ENCODE measurements at regions not wholly inside any gene's neighbourhood (a gene's known extent, or its start where the extent isn't known, plus 50 kb on each side); places are given as distances from the start of the nearest gene placed in this dataset.

DNA sequence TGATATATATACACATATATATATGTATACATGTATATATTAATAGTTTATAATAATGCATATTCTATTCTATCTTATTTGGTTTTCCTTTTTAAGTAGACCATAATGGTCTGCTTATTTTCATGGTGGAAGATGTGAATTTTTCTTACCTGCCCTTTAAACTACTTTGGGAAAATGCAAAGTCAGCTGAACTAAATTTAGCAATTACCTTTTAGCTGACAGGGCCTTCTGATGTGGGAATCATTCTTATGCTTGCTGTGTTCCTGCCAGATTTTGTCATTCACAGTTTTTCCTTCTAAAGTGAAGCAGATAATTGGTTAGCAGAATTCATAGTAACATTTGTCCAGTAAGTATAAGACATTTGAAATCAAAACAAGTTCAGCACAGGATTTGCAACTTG, 63.2 kb upstream of the SAMSN1 start:
- DNase-seq: no peak
- intact Hi-C loops (cut with DNase I; ENCODE audit: low total_unique reads): no loop called here
- Histone ChIP-seq H3K27me3 (no peaks in the 10 kb centered on the region), H3K4me3 (no peak overlapping the region), H3K4me1 (no peaks in the 10 kb centered on the region), H3K9me3 (no peaks in the 10 kb centered on the region), H3K36me3 (no peaks in the 10 kb centered on the region), H3K27ac (no peak overlapping the region)
- TF ChIP-seq EP300 (IDR thresholded peaks at IDR 0.05) (no peak), POLR2A (IDR thresholded peaks at IDR 0.05) (no peak), POLR2AphosphoS5 (IDR thresholded peaks at IDR 0.05) (no peak)
- TF ChIP-seq, protein P1, sequence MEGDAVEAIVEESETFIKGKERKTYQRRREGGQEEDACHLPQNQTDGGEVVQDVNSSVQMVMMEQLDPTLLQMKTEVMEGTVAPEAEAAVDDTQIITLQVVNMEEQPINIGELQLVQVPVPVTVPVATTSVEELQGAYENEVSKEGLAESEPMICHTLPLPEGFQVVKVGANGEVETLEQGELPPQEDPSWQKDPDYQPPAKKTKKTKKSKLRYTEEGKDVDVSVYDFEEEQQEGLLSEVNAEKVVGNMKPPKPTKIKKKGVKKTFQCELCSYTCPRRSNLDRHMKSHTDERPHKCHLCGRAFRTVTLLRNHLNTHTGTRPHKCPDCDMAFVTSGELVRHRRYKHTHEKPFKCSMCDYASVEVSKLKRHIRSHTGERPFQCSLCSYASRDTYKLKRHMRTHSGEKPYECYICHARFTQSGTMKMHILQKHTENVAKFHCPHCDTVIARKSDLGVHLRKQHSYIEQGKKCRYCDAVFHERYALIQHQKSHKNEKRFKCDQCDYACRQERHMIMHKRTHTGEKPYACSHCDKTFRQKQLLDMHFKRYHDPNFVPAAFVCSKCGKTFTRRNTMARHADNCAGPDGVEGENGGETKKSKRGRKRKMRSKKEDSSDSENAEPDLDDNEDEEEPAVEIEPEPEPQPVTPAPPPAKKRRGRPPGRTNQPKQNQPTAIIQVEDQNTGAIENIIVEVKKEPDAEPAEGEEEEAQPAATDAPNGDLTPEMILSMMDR (IDR thresholded peaks at IDR 0.05): no peak

DNA sequence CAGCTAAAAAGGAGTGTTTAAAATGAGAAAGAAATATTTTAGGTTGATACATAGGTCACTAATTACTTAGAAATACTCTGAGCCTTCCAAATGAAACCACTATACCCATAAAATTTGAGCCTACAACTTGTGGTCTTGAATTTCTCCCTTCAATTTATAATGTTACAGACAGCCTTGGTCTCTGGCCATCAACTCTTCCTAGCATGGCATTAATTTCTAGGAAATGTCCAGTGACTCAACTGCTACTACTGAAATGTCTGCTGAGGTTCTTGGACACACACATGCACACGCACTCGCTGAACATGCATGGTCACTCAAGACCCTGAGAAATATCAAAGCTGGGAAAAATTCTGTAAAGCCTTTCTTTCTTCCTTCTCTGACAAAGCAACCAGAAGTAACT, 61.1 kb upstream of the SAMSN1 start:
- no peaks in the 10 kb centered on the region for H3K9me3 ChIP-seq
- no peaks in the 10 kb centered on the region for H3K36me3 ChIP-seq
- DNase-seq: no peak
- intact Hi-C loops (cut with DNase I; ENCODE audit: low total_unique reads): no loop called here
- peaks cover 0 to 15% (median 5%) of the 10 kb centered on the region in 4 donors for H3K4me1 ChIP-seq
- TF ChIP-seq EP300 (IDR thresholded peaks at IDR 0.05) (no peak), POLR2AphosphoS5 (IDR thresholded peaks at IDR 0.05) (no peak)
- no peak overlapping the region for H3K27ac ChIP-seq
- H3K27me3 ChIP-seq: no peaks in the 10 kb centered on the region
- WGBS, 5 donors: 87 to 98% (median 95%) methylated on average over 2 of the region's 2 CpGs
- no peak overlapping the region for H3K4me3 ChIP-seq

DNA sequence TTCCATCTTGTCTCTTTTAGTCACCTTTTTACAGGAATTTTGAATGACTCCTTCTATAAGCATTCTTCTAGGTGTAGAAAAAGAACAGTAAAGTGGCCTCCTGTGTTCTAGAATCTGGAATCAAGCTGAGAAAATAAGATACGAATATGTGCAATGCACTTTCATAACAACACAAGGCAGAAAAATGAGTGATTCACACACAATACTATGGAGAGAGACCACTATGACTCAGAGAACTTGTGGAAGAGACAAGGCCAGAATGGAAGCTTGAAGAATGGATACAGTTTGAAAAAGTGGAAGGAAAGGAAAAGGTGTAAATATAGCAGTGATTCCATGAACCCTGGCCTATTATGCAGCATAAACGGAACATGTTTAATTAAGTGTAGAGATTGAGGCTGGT, 57.1 kb upstream of the SAMSN1 start:
- WGBS, 5 donors: 49 to 69% (median 56%) methylated on average over 2 of the region's 2 CpGs

DNA sequence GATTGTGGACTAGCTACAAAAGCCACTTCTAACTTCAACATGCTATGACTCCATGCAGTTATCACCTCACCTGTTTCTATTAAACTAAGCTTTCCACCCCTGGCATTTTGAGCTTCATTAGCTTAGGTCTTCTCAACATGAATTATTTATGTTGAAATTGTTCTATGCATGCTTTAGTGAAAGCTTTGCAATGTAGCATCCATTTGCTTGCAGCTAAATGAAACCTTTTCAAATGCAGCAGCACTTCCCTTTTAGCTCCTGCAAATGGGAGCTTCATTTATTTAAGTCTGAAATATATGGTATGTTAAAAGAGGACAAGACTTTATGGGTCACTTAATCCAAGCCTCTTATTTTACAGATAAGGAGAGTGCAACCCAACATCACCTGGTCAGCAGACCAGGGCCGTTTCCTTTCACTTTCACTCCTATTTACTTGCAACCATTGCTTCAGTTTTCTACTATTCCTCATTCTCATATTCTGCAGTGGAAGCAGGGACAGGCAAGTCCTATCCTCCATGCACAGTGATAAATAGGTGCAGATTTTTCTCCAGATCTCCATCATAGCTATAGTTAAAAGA, 56.4 kb upstream of the SAMSN1 start:
- 16 to 26% (median 17%) methylated on average over 1 of the region's 1 CpG for WGBS, 5 donors
- Histone ChIP-seq H3K9me3 (no peaks in the 10 kb centered on the region), H3K36me3 (no peaks in the 10 kb centered on the region), H3K27me3 (no peaks in the 10 kb centered on the region), H3K27ac (no peak overlapping the region), H3K4me3 (peak overlapping the region in 2 of 4 donors; percentile 5 to 14), H3K4me1 (peaks cover 0 to 25% (median 7%) of the 10 kb centered on the region in 4 donors)
- intact Hi-C loops (cut with DNase I; ENCODE audit: low total_unique reads): no loop called here
- DNase-seq: no peak
- TF ChIP-seq, protein P1 (IDR thresholded peaks at IDR 0.05): no peak
- TF ChIP-seq POLR2AphosphoS5 (IDR thresholded peaks at IDR 0.05): no peak
- no peak for TF ChIP-seq EP300 (IDR thresholded peaks at IDR 0.05)
- no peak for TF ChIP-seq POLR2A (IDR thresholded peaks at IDR 0.05)

More for the DNA sequence above, 57.1 kb upstream of the SAMSN1 start:
- TF ChIP-seq, protein P1 (IDR thresholded peaks at IDR 0.05): no peak
- no peak for TF ChIP-seq POLR2AphosphoS5 (IDR thresholded peaks at IDR 0.05)
- TF ChIP-seq EP300 (IDR thresholded peaks at IDR 0.05): no peak
- no peak for TF ChIP-seq POLR2A (IDR thresholded peaks at IDR 0.05)
- intact Hi-C loops (cut with DNase I; ENCODE audit: low total_unique reads): no loop called here
- no peaks in the 10 kb centered on the region for H3K27me3 ChIP-seq
- no peak for DNase-seq
- no peaks in the 10 kb centered on the region for H3K36me3 ChIP-seq
- H3K27ac ChIP-seq: no peak overlapping the region
- no peak overlapping the region for H3K4me3 ChIP-seq
- H3K9me3 ChIP-seq: no peaks in the 10 kb centered on the region
- H3K4me1 ChIP-seq: peaks cover 0 to 25% (median 7%) of the 10 kb centered on the region in 4 donors

DNA sequence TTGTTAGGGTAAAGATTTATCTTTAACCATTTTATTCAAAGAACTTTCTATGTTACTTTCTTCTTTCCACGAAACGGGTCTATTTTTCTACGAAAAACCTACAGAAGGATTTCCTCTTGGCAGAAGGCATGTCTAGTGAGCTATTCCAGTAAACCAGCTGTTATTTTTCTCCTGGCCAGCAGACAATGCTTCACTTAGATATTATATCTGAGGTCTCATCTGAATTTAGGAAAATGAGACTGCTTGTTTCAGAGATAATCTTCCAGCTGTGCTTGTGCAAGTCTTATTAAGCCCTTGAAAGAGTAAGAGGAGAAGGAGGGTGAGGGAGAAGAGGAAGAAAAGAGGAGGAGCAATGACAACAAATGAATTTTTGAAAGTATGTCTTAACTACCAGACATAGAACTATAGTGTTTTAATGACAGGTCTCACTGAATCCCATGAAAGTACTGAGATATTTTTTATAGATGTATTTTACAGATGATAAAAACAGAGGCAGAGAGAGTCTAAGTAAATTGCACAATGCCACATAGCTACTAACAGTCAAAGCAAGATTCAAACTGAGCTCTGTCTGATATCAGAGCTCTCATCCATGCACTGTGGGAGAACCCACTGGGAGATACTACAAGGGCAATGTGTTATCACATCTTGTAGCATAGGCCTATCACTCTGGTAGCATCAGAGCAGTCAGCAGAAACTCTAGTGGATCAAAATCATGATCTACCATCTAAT, 54.6 kb upstream of the SAMSN1 start:
- WGBS, 5 donors: 54 to 82% (median 74%) methylated on average over 3 of the region's 3 CpGs
- H3K27me3 ChIP-seq: no peaks in the 10 kb centered on the region
- H3K9me3 ChIP-seq: peaks cover 0 to 7% (median 2%) of the 10 kb centered on the region in 4 donors
- peak in 1 of 2 donors; percentile 53 for DNase-seq
- intact Hi-C loops (cut with DNase I; ENCODE audit: low total_unique reads): no loop called here
- H3K36me3 ChIP-seq: no peaks in the 10 kb centered on the region
- no peak for TF ChIP-seq EP300 (IDR thresholded peaks at IDR 0.05)
- TF ChIP-seq POLR2A (IDR thresholded peaks at IDR 0.05): no peak
- no peak for TF ChIP-seq POLR2AphosphoS5 (IDR thresholded peaks at IDR 0.05)
- TF ChIP-seq, protein P1 (IDR thresholded peaks at IDR 0.05): no peak
- peak overlapping the region in 2 of 5 donors; percentile 7 to 35 for H3K27ac ChIP-seq
- no peak overlapping the region for H3K4me3 ChIP-seq
- H3K4me1 ChIP-seq: peaks cover 0 to 25% (median 7%) of the 10 kb centered on the region in 4 donors
